Spleen (tissue), 7 donors: ENCODE measurements at regions not wholly inside any gene's neighbourhood (a gene's known extent, or its start where the extent isn't known, plus 50 kb on each side); places are given as distances from the start of the nearest gene placed in this dataset.

ENCODE experiments used
- CTCF ChIP-seq, 11 experiments: fragments of 200-600 bp in 7 of 11; fragments of 450-650 bp in 4 of 11; sonication (generic) in 4 of 11; IDR thresholded peaks in 8 of 11; conservative IDR thresholded peaks in 3 of 11; 1 replicate in 7 of 11; 2 replicates in 4 of 11; pipeline versions ENCODE4 v1.4.0 to v1.8.0; 2016 to 2021; ENCODE audit warnings: antibody characterized with exemption in 11 of 11, inconsistent platforms in 4 of 11, mild to moderate bottlenecking in 1 of 11
- POLR2A ChIP-seq, 3 donors: fragments of 450-650 bp; IDR thresholded peaks; one replicate each; pipeline ENCODE4 v1.5.1; 2017; ENCODE audit warnings: antibody characterized with exemption in 3 of 3, mild to moderate bottlenecking in 1 of 3
- POLR2AphosphoS5 ChIP-seq, 3 donors: sonication (generic); formaldehyde crosslinking; IDR thresholded peaks; one replicate each; pipeline ENCODE4 v1.5.1; 2017; ENCODE audit warnings: antibody characterized with exemption in 3 of 3
- donor health status: DM: no; HTN: no; CAD: no; lungs with moderate emphysema.
- donor health status: DM: no; HTN: no; CAD: no.
- donor health status: DM: no; HTN: no; CAD: no.

- TF ChIP-seq CTCF (IDR thresholded peaks at IDR 0.05 in 8 of 11, conservative IDR thresholded peaks at IDR 0.05 in 3 of 11): no peak
- no peak for TF ChIP-seq POLR2AphosphoS5 (IDR thresholded peaks at IDR 0.05)
- no peak for TF ChIP-seq POLR2A (IDR thresholded peaks at IDR 0.05)
Measured at GRCh38 chr12:60027266-60027665, 431.4 kb downstream of the SLC16A7 start.
